T-helper 1 cell (primary cell): ENCODE measurements at regions not wholly inside any gene's neighbourhood (a gene's known extent, or its start where the extent isn't known, plus 50 kb on each side); places are given as distances from the start of the nearest gene placed in this dataset.
"Not testable (repeated sequence)": the region's sequence is repeated elsewhere in the genome, so short reads cannot be mapped to it uniquely, and the experiment has no call there.

Experiments
- DNase-seq, 5 donors: peaks; one replicate each; pipeline ENCODE4 v3.0.0-alpha.2; 2012 to 2020

GRCh38 chr4:43089730-43090129, 197.2 kb downstream of the GRXCR1 start:
- DNase-seq: no peak

- DNase-seq: no peak
These were observed 210.5 kb downstream of the GRXCR1 start for GRCh38 chr4:43103048-43103447.

GRCh38 chr4:43112139-43112538, 219.6 kb downstream of the GRXCR1 start:
- DNase-seq: no peak

GRCh38 chr4:43113196-43113595, 220.7 kb downstream of the GRXCR1 start:
- DNase-seq: no peak

- no peak for DNase-seq
These were observed 234.1 kb downstream of the GRXCR1 start for GRCh38 chr4:43126595-43126994.

- DNase-seq: no peak
These were observed 237.9 kb downstream of the GRXCR1 start for GRCh38 chr4:43130228-43131021.

- DNase-seq: peak in 1 of 5 donors; percentile 21
These were observed 239.6 kb downstream of the GRXCR1 start for GRCh38 chr4:43132010-43132582.

- no peak for DNase-seq
These were observed 241.1 kb downstream of the GRXCR1 start for GRCh38 chr4:43133566-43133965.

- DNase-seq: no peak
These were observed 244.2 kb downstream of the GRXCR1 start for GRCh38 chr4:43136752-43137151.

GRCh38 chr4:43146198-43146597, 253.7 kb downstream of the GRXCR1 start:
- DNase-seq: no peak

GRCh38 chr4:43148481-43148880, 256.0 kb downstream of the GRXCR1 start:
- no peak for DNase-seq

- DNase-seq: no peak
These were observed 270.7 kb downstream of the GRXCR1 start for GRCh38 chr4:43163101-43163792.

- no peak for DNase-seq
These were observed 297.2 kb downstream of the GRXCR1 start for GRCh38 chr4:43189741-43190140.

- not testable (repeated sequence) for DNase-seq
These were observed 320.1 kb downstream of the GRXCR1 start for GRCh38 chr4:43212576-43212975.

- no peak for DNase-seq
These were observed 331.3 kb downstream of the GRXCR1 start for GRCh38 chr4:43223820-43224219.

- DNase-seq: no peak
These were observed 332.0 kb downstream of the GRXCR1 start for GRCh38 chr4:43224559-43224958.

GRCh38 chr4:43233321-43233720, 340.8 kb downstream of the GRXCR1 start:
- DNase-seq: no peak

GRCh38 chr4:43234626-43235415, 342.3 kb downstream of the GRXCR1 start:
- no peak for DNase-seq

- no peak for DNase-seq
These were observed 345.5 kb downstream of the GRXCR1 start for GRCh38 chr4:43238008-43238407.

GRCh38 chr4:43238585-43238984, 346.1 kb downstream of the GRXCR1 start:
- no peak for DNase-seq

GRCh38 chr4:43241104-43241503, 348.6 kb downstream of the GRXCR1 start:
- DNase-seq: no peak

GRCh38 chr4:43242606-43243005, 350.1 kb downstream of the GRXCR1 start:
- DNase-seq: no peak
